GM12878 (cell line): ENCODE measurements at regions not wholly inside any gene's neighbourhood (a gene's known extent, or its start where the extent isn't known, plus 50 kb on each side); places are given as distances from the start of the nearest gene placed in this dataset.

Experiments
- ATAC-seq: fragments of 200-7000 bp; cut with Tn5 transposase; 3 replicates; pipeline ENCODE4 v1.9.1; 2020; ENCODE audit warnings: mild to moderate bottlenecking, moderate library complexity
- BruUV-seq: library from RNA; stranded (reverse); fragments of 400-500 nt; replicated peaks from 2 replicates; lab custom pipeline; 2021; lab: Mats Ljungman, UMichigan
- CTCF ChIA-PET: fragments of 300-600 bp; sonication (Branson Sonifier 250); formaldehyde crosslinking; extraction: SDS; loops from one replicate; lab custom pipeline; 2021; ENCODE audit warnings: inconsistent platforms; lab: Yijun Ruan, JAX
- POLR2A ChIA-PET: fragments of 350-600 bp; formaldehyde crosslinking; extraction: SDS; loops from one replicate; lab custom pipeline; 2021; ENCODE audit warnings: inconsistent platforms; lab: Charles Lee
- RAD21 ChIA-PET: fragments of 300-600 bp; sonication (Branson Sonifier 250); formaldehyde crosslinking; loops from one replicate; lab custom pipeline; 2023; ENCODE audit warnings: antibody characterized with exemption; ENCODE audit not compliant: unreplicated experiment; lab: Charles Lee
- SMC1A ChIA-PET: fragments of 300-600 bp; sonication (Branson Sonifier 250); formaldehyde crosslinking; loops from one replicate; lab custom pipeline; 2023; ENCODE audit not compliant: unreplicated experiment, uncharacterized antibody; lab: Charles Lee
- DNase-seq: peaks from one replicate; pipeline ENCODE4 v3.0.0-alpha.2; 2011; ENCODE audit warnings: low read depth, low spot score
- FAIRE-seq: peaks from 3 replicates; lab custom pipeline; 2011; peaks lifted over from hg19 to GRCh38; lab: Jason Lieb, UNC
- H2AFZ ChIP-seq: 2 replicates; pipeline ENCODE4 v1.6.0; 2011; ENCODE audit warnings: low read depth, low read length, control low read depth; ENCODE audit not compliant: control insufficient read depth
- H3K27ac ChIP-seq: 2 replicates; pipeline ENCODE4 v1.5.1; 2011; ENCODE audit warnings: control low read depth; ENCODE audit not compliant: control insufficient read depth, insufficient read depth
- H3K27me3 ChIP-seq, 2 experiments: replicated peaks in 1 of 2; 2 replicates each; pipeline versions ENCODE4 v1.6.0 to v1.6.1; 2011; ENCODE audit warnings: low read length in 1 of 2; ENCODE audit not compliant: control insufficient read depth in 2 of 2, insufficient read depth in 2 of 2
- H3K36me3 ChIP-seq, 2 experiments: 2 replicates each; pipeline ENCODE4 v1.5.1; 2011; ENCODE audit warnings: low read length in 1 of 2; ENCODE audit not compliant: control insufficient read depth in 2 of 2, insufficient read depth in 2 of 2
- H3K4me1 ChIP-seq: 2 replicates; pipeline ENCODE4 v1.6.1; 2011; ENCODE audit warnings: mild to moderate bottlenecking, low read length, moderate library complexity, mixed read lengths; ENCODE audit not compliant: control insufficient read depth, insufficient read depth
- H3K4me2 ChIP-seq: 2 replicates; pipeline ENCODE4 v1.6.0; 2011; ENCODE audit warnings: control low read depth; ENCODE audit not compliant: control insufficient read depth, insufficient read depth
- H3K4me3 ChIP-seq: fragments of 200-600 bp; sonication (generic); 2 replicates; pipeline ENCODE4 v1.5.1; 2016
- H3K79me2 ChIP-seq: 2 replicates; pipeline ENCODE4 v1.6.0; 2011; ENCODE audit warnings: low read length; ENCODE audit not compliant: control insufficient read depth, insufficient read depth
- H3K9ac ChIP-seq: 2 replicates; pipeline ENCODE4 v1.8.0; 2011; ENCODE audit warnings: low read length, control low read depth, mixed read lengths; ENCODE audit not compliant: control insufficient read depth, insufficient read depth
- H3K9me3 ChIP-seq: replicated peaks from 3 replicates; pipeline ENCODE4 v1.5.1; 2011; ENCODE audit warnings: mild to moderate bottlenecking, low read length; ENCODE audit not compliant: control insufficient read depth, insufficient read depth
- H4K20me1 ChIP-seq: 2 replicates; pipeline ENCODE4 v1.6.0; 2011; ENCODE audit not compliant: control insufficient read depth, insufficient read depth
- CEBPZ ChIP-seq: fragments of 150-350 bp; IDR thresholded peaks from 2 replicates; pipeline ENCODE4 v1.6.1; 2016; ENCODE audit warnings: low read depth, low read length
- E4F1 ChIP-seq: fragments of 450-650 bp; IDR thresholded peaks from 2 replicates; pipeline ENCODE4 v1.6.1; 2018; ENCODE audit warnings: borderline replicate concordance, mild to moderate bottlenecking; ENCODE audit not compliant: partially characterized antibody
- FOS ChIP-seq: IDR thresholded peaks from 3 replicates; pipeline ENCODE4 v1.6.1; 2011; ENCODE audit warnings: borderline replicate concordance; ENCODE audit not compliant: insufficient read length; ENCODE audit errors: extremely low read depth
- FOXK2 ChIP-seq: fragments of 450-650 bp; IDR thresholded peaks from 2 replicates; pipeline ENCODE4 v1.6.1; 2017; ENCODE audit warnings: mild to moderate bottlenecking, moderate library complexity
- IRF4 ChIP-seq: IDR thresholded peaks from 2 replicates; pipeline ENCODE4 v1.6.1; 2011; ENCODE audit warnings: low read depth, low read length
- KLF5 ChIP-seq: fragments of 450-650 bp; IDR thresholded peaks from 2 replicates; pipeline ENCODE4 v1.6.1; 2014; ENCODE audit warnings: mild to moderate bottlenecking; ENCODE audit not compliant: partially characterized antibody
- NFXL1 ChIP-seq: fragments of 450-650 bp; IDR thresholded peaks from 2 replicates; pipeline ENCODE4 v1.6.1; 2017; ENCODE audit warnings: antibody characterized with exemption, mild to moderate bottlenecking, borderline replicate concordance
- NR2C2 ChIP-seq: IDR thresholded peaks from 2 replicates; pipeline ENCODE4 v1.6.1; 2011; ENCODE audit warnings: borderline replicate concordance, low read depth; ENCODE audit not compliant: control insufficient read depth, insufficient read length
- NRF1 ChIP-seq: conservative IDR thresholded peaks from 2 replicates; pipeline ENCODE4 v1.6.1; 2011; ENCODE audit warnings: mild to moderate bottlenecking, low read depth, low read length, improper control_type of control experiment
- ZBED1 ChIP-seq: IDR thresholded peaks from 2 replicates; pipeline ENCODE4 v1.6.1; 2016; ENCODE audit warnings: borderline replicate concordance
- ZBTB4 ChIP-seq: fragments of 450-650 bp; formaldehyde crosslinking; IDR thresholded peaks from 2 replicates; pipeline ENCODE4 v1.4.0; 2022; ENCODE audit warnings: mild to moderate bottlenecking, moderate library complexity
- ZNF274 ChIP-seq: IDR thresholded peaks from one replicate; pipeline ENCODE4 v1.8.0; 2011; ENCODE audit not compliant: insufficient read length, insufficient read depth
- ZNF622 ChIP-seq: fragments of 450-650 bp; IDR thresholded peaks from 2 replicates; pipeline ENCODE4 v1.6.1; 2017; ENCODE audit warnings: mild to moderate bottlenecking, inconsistent platforms
- WGBS: methylation state at CpG from one replicate; pipeline ENCODE4 v1.1.6; 2016; ENCODE audit warnings: low lambda C conversion rate; ENCODE audit not compliant: insufficient replicate concordance, insufficient coverage; ENCODE audit errors: missing lambda C conversion rate; 5-methylcytosine and 5-hydroxymethylcytosine counted together
- in situ Hi-C: fragments of 300-500 bp; cut with MboI; formaldehyde crosslinking; loops from 9 replicates; pipeline ENCODE4 v1.14.3; 2018; ENCODE audit warnings: mixed read lengths
- intact Hi-C: fragments of 100-400 bp; cut with micrococcal nuclease; formaldehyde crosslinking; loops from one replicate; pipeline ENCODE4 v1.14.2; 2022; ENCODE audit not compliant: unreplicated experiment
- TF ChIP-seq, protein P1 (sequence below): IDR thresholded peaks from 2 replicates; pipeline ENCODE4 v1.6.1; 2012; ENCODE audit warnings: low read depth, low read length, improper control_type of control experiment
- TF ChIP-seq, protein P2 (sequence below): IDR thresholded peaks from 2 replicates; pipeline ENCODE4 v1.6.1; 2011; ENCODE audit warnings: mild to moderate bottlenecking, low read depth, low read length, moderate library complexity; ENCODE audit not compliant: insufficient replicate concordance

DNA sequence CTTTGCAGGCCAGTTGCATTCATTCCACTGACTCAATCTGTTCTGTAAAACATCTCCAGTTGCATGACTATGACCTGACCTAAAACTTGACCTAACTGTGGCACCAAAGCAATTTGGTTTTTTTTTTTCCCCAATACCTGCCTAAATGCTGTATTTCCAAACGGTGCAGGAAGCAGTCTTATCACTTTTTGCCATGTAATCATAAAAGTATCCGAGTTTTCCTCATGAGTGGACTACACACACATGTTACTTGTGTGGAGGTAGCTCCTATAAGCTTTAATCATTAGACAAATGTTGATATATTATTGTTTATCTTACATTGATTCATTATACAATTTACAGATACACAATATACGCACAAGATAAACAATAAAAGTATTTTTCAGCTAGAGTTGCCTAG, 373.7 kb downstream of the BTBD3 start:
- no peak for DNase-seq
- Histone ChIP-seq H3K27ac (no peak overlapping the region), H3K4me3 (no peak overlapping the region), H3K27me3 (no peaks in the 10 kb centered on the region), H2AFZ (no peak overlapping the region), H3K79me2 (no peaks in the 10 kb centered on the region), H3K9me3 (no peaks in the 10 kb centered on the region), H3K36me3 (no peaks in the 10 kb centered on the region), H3K4me1 (no peaks in the 10 kb centered on the region), H3K9ac (no peak overlapping the region), H4K20me1 (no peaks in the 10 kb centered on the region), H3K4me2 (no peak overlapping the region)
- intact Hi-C loops (no loop called here), in situ Hi-C loops (no loop called here)
- ChIA-PET CTCF (no interaction called here), POLR2A (no interaction called here), RAD21 (no interaction called here), SMC1A (interaction anchor here (1.4 kb wide), 1 partner anchor 23 kb away, joined by 5 read pairs; no protein-coding TSS in a partner anchor)
- FAIRE-seq, result no peak
- ATAC-seq, result no peak
- no TSS peak for BruUV-seq
- 3% methylated on average over 3 of the region's 3 CpGs for WGBS
- TF ChIP-seq NFXL1 (no peak), ZBED1 (no peak), ZNF622 (no peak), KLF5 (no peak), IRF4 (no peak), FOS (no peak), ZNF274 (no peak), FOXK2 (no peak), ZBTB4 (CRISPR knock-in tag) (no peak), CEBPZ (no peak), NRF1 (no peak), E4F1 (no peak), NR2C2 (no peak)
- TF ChIP-seq, protein P1, sequence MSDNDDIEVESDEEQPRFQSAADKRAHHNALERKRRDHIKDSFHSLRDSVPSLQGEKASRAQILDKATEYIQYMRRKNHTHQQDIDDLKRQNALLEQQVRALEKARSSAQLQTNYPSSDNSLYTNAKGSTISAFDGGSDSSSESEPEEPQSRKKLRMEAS, result no peak
- TF ChIP-seq, protein P2, sequence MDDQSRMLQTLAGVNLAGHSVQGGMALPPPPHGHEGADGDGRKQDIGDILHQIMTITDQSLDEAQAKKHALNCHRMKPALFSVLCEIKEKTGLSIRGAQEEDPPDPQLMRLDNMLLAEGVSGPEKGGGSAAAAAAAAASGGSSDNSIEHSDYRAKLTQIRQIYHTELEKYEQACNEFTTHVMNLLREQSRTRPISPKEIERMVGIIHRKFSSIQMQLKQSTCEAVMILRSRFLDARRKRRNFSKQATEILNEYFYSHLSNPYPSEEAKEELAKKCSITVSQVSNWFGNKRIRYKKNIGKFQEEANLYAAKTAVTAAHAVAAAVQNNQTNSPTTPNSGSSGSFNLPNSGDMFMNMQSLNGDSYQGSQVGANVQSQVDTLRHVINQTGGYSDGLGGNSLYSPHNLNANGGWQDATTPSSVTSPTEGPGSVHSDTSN, result no peak
